ENCODE measurements at regions not wholly inside any gene's neighbourhood (a gene's known extent, or its start where the extent isn't known, plus 50 kb on each side); places are given as distances from the start of the nearest gene placed in this dataset.

GRCh38 chr17:34487626-34488025, 91.8 kb upstream of the TMEM132E start:
- TF ChIP-seq CTCF (IDR thresholded peaks at IDR 0.05 in 8 of 11, conservative IDR thresholded peaks at IDR 0.05 in 3 of 11), result no peak
- TF ChIP-seq POLR2AphosphoS5 (IDR thresholded peaks at IDR 0.05), result no peak
- no peak for TF ChIP-seq POLR2A (IDR thresholded peaks at IDR 0.05)
